Ascending aorta (tissue), 2 donors: ENCODE measurements at regions not wholly inside any gene's neighbourhood (a gene's known extent, or its start where the extent isn't known, plus 50 kb on each side); places are given as distances from the start of the nearest gene placed in this dataset.

ENCODE experiments used
- DNase-seq, 2 donors: peaks; one replicate each; pipeline ENCODE4 v3.0.0-alpha.2; 2019; ENCODE audit warnings: low spot score in 2 of 2
- H3K27ac ChIP-seq, 2 donors: fragments of 200-600 bp; sonication (generic); one replicate each; pipeline ENCODE4 v1.5.1; 2016 to 2017; ENCODE audit warnings: mild to moderate bottlenecking in 1 of 2
- H3K27me3 ChIP-seq: fragments of 200-600 bp; sonication (generic); one replicate; pipeline ENCODE4 v1.5.1; 2017
- H3K36me3 ChIP-seq, 2 donors: fragments of 200-600 bp; sonication (generic); one replicate each; pipeline ENCODE4 v1.5.1; 2016
- H3K4me1 ChIP-seq, 2 donors: fragments of 200-600 bp; sonication (generic); one replicate each; pipeline ENCODE4 v1.5.1; 2016 to 2017; ENCODE audit warnings: mild to moderate bottlenecking in 1 of 2
- H3K4me3 ChIP-seq, 2 donors: fragments of 200-600 bp; sonication (generic); one replicate each; pipeline ENCODE4 v1.5.1; 2016 to 2017; ENCODE audit warnings: mild to moderate bottlenecking in 1 of 2
- H3K9me3 ChIP-seq, 2 donors: fragments of 200-600 bp; sonication (generic); one replicate each; pipeline ENCODE4 v1.5.1; 2016
- CTCF ChIP-seq, 3 experiments: fragments of 200-600 bp in 2 of 3; fragments of 450-650 bp in 1 of 3; sonication (generic) in 2 of 3; IDR thresholded peaks; one replicate each; pipeline ENCODE4 v1.5.1; 2016 to 2019; ENCODE audit warnings: antibody characterized with exemption in 3 of 3, mild to moderate bottlenecking in 1 of 3, moderate library complexity in 1 of 3
- intact Hi-C: fragments of 100-400 bp; cut with DNase I; formaldehyde crosslinking; loops from one replicate; pipeline ENCODE4 v1.15.1; 2023

DNA sequence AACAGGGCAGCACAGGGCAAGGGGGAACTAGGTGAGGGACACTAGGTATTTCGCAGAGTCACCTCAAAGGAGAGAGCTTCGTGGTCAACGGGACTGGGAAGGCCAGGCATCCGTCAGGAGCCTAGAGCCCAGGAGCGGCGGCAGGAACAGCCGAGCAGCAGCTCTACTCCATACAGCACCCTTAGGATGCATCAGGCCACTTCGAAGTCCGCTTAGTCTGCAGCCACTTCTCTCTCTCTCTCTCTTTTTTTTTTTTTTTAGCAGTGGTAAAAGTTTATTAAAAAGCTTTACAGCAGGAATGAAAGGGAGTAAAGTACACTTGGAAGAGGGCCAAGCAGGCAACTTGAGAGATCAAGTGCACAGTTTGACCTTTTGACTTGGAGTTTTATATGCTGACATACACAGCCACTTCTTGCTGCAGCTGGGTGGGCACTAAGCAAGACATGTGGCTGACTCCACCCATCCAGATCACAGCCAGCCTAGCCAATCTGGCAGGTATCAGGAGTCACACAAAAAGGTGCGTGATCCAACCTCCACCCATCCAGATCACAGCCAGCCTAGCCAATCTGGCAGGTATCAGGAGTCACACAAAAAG lies 209.7 kb upstream of the RADX start:
- Histone ChIP-seq H3K27me3 (no peaks in the 10 kb centered on the region), H3K4me3 (no peak overlapping the region), H3K9me3 (no peaks in the 10 kb centered on the region), H3K4me1 (no peaks in the 10 kb centered on the region), H3K36me3 (no peaks in the 10 kb centered on the region), H3K27ac (no peak overlapping the region)
- DNase-seq, result no peak
- intact Hi-C loops, result no loop called here
- TF ChIP-seq CTCF (IDR thresholded peaks at IDR 0.05), result no peak

DNA sequence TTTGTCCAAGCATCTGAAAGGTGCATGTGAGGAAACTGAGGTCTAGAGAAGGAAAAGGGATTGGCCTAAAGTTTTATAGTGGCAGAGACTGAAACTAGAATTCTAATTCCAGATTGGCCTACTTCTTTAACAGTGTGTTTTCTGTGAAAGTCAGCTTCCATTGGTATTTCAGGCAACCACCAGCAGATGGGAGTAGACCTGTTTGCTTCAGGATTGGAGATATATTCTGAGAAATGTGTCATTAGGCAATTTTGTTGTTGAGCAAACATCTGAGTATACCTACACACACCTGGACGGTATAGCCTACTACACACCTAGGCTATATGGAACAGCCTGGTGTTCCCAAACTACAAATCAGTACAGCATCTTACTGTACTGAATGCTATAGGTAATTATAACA lies 207.3 kb upstream of the RADX start:
- Histone ChIP-seq H3K27ac (no peak overlapping the region), H3K4me1 (no peaks in the 10 kb centered on the region), H3K36me3 (no peaks in the 10 kb centered on the region), H3K27me3 (no peaks in the 10 kb centered on the region), H3K9me3 (no peaks in the 10 kb centered on the region), H3K4me3 (no peak overlapping the region)
- no peak for TF ChIP-seq CTCF (IDR thresholded peaks at IDR 0.05)
- DNase-seq, result no peak
- intact Hi-C loops, result no loop called here

GRCh38 chrX:106415276-106415895 lies 196.4 kb upstream of the RADX start:
- no peaks in the 10 kb centered on the region for H3K27me3 ChIP-seq
- no peak for DNase-seq
- TF ChIP-seq CTCF (IDR thresholded peaks at IDR 0.05), result peak in 2 of 3 experiments; percentile 52 to 57
- H3K4me1 ChIP-seq, result no peaks in the 10 kb centered on the region
- H3K27ac ChIP-seq, result no peak overlapping the region
- intact Hi-C loops, result no loop called here
- no peaks in the 10 kb centered on the region for H3K36me3 ChIP-seq
- no peak overlapping the region for H3K4me3 ChIP-seq
- H3K9me3 ChIP-seq, result no peaks in the 10 kb centered on the region

- Histone ChIP-seq H3K4me3 (no peak overlapping the region), H3K9me3 (no peaks in the 10 kb centered on the region), H3K36me3 (no peaks in the 10 kb centered on the region), H3K27me3 (no peaks in the 10 kb centered on the region), H3K27ac (no peak overlapping the region), H3K4me1 (no peaks in the 10 kb centered on the region)
- TF ChIP-seq CTCF (IDR thresholded peaks at IDR 0.05), result no peak
- no peak for DNase-seq
- intact Hi-C loops, result no loop called here
These were observed 175.1 kb upstream of the RADX start for GRCh38 chrX:106436691-106437090.

DNA sequence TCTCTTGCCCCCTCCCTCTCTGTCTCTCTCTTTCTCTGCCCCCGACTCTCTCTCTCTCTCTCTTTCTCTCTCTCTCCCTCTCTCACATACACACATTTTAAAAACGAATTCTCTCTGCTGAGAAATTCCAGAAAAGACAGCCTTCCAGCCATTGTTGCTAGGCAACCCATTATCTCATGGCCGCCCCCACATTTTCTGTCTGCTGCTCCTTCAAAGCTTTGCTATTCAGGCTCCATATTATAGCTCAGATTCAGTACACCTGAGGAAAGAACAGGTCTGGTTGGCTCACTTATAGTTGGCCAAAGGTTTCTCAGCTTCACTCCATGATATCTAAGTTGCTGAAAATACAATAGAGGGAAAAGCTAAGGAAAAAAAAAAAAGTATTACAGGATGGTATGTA lies 174.4 kb upstream of the RADX start:
- Histone ChIP-seq H3K4me1 (no peaks in the 10 kb centered on the region), H3K36me3 (no peaks in the 10 kb centered on the region), H3K9me3 (no peaks in the 10 kb centered on the region), H3K27ac (no peak overlapping the region), H3K4me3 (no peak overlapping the region), H3K27me3 (no peaks in the 10 kb centered on the region)
- intact Hi-C loops, result no loop called here
- no peak for TF ChIP-seq CTCF (IDR thresholded peaks at IDR 0.05)
- no peak for DNase-seq
